Transverse colon (tissue), 3 donors: ENCODE measurements at regions not wholly inside any gene's neighbourhood (a gene's known extent, or its start where the extent isn't known, plus 50 kb on each side); places are given as distances from the start of the nearest gene placed in this dataset.

Experiments used
- EP300 ChIP-seq: sonication (generic); formaldehyde crosslinking; IDR thresholded peaks from one replicate; pipeline ENCODE4 v1.6.1; 2017; ENCODE audit warnings: antibody characterized with exemption, low read depth
- POLR2A ChIP-seq: fragments of 450-650 bp; IDR thresholded peaks from one replicate; pipeline ENCODE4 v1.6.1; 2016; ENCODE audit warnings: antibody characterized with exemption, mild to moderate bottlenecking, moderate library complexity
- TF ChIP-seq, protein P1 (sequence below), 5 experiments: fragments of 200-600 bp in 3 of 5; fragments of 450-650 bp in 2 of 5; sonication (generic) in 3 of 5; IDR thresholded peaks; 1 replicate in 2 of 5; 2 replicates in 3 of 5; pipeline ENCODE4 v1.5.1; 2016 to 2017; ENCODE audit warnings: antibody characterized with exemption in 5 of 5, inconsistent platforms in 3 of 5, mild to moderate bottlenecking in 2 of 5, moderate library complexity in 1 of 5

GRCh38 chr7:119720541-119720940 is 552.4 kb upstream of the KCND2 start:
- TF ChIP-seq, protein P1, sequence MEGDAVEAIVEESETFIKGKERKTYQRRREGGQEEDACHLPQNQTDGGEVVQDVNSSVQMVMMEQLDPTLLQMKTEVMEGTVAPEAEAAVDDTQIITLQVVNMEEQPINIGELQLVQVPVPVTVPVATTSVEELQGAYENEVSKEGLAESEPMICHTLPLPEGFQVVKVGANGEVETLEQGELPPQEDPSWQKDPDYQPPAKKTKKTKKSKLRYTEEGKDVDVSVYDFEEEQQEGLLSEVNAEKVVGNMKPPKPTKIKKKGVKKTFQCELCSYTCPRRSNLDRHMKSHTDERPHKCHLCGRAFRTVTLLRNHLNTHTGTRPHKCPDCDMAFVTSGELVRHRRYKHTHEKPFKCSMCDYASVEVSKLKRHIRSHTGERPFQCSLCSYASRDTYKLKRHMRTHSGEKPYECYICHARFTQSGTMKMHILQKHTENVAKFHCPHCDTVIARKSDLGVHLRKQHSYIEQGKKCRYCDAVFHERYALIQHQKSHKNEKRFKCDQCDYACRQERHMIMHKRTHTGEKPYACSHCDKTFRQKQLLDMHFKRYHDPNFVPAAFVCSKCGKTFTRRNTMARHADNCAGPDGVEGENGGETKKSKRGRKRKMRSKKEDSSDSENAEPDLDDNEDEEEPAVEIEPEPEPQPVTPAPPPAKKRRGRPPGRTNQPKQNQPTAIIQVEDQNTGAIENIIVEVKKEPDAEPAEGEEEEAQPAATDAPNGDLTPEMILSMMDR (IDR thresholded peaks at IDR 0.05): no peak
- TF ChIP-seq EP300 (no peak), POLR2A (no peak)
